Neural progenitor cell (in vitro differentiated cells): ENCODE measurements at regions not wholly inside any gene's neighbourhood (a gene's known extent, or its start where the extent isn't known, plus 50 kb on each side); places are given as distances from the start of the nearest gene placed in this dataset.

Experiments
- DNase-seq: peaks from one replicate; pipeline ENCODE4 v3.0.0-alpha.2; 2016; ENCODE audit warnings: low spot score
- H2AFZ ChIP-seq: fragments of 200-600 bp; sonication (generic); replicated peaks from 2 replicates; pipeline ENCODE4 v1.6.1; 2016; ENCODE audit warnings: antibody characterized with exemption
- H3F3A ChIP-seq: fragments of 200-600 bp; sonication (generic); 2 replicates; pipeline ENCODE4 v1.6.1; 2016; ENCODE audit warnings: antibody characterized with exemption, low read depth
- H3K27ac ChIP-seq: fragments of 200-600 bp; sonication (generic); 2 replicates; pipeline ENCODE4 v1.5.1; 2016; ENCODE audit warnings: mild to moderate bottlenecking
- H3K27me3 ChIP-seq: fragments of 200-600 bp; sonication (generic); 2 replicates; pipeline ENCODE4 v1.6.1; 2016; ENCODE audit warnings: mild to moderate bottlenecking, moderate library complexity
- H3K36me3 ChIP-seq: fragments of 200-600 bp; sonication (generic); 2 replicates; pipeline ENCODE4 v1.5.1; 2016
- H3K4me1 ChIP-seq: fragments of 200-600 bp; sonication (generic); 2 replicates; pipeline ENCODE4 v1.6.1; 2016; ENCODE audit warnings: mixed run types
- H3K4me2 ChIP-seq: fragments of 200-600 bp; sonication (generic); 2 replicates; pipeline ENCODE4 v1.6.1; 2016
- H3K4me3 ChIP-seq: fragments of 200-600 bp; sonication (generic); 2 replicates; pipeline ENCODE4 v1.5.1; 2016
- H3K79me2 ChIP-seq: fragments of 200-600 bp; sonication (generic); 2 replicates; pipeline ENCODE4 v1.6.1; 2016; ENCODE audit warnings: low read depth
- H3K9ac ChIP-seq: fragments of 200-600 bp; sonication (generic); 2 replicates; pipeline ENCODE4 v1.6.1; 2016
- H3K9me3 ChIP-seq: fragments of 200-600 bp; sonication (generic); 2 replicates; pipeline ENCODE4 v1.5.1; 2016; ENCODE audit warnings: low read depth
- H4K20me1 ChIP-seq: fragments of 200-600 bp; sonication (generic); 2 replicates; pipeline ENCODE4 v1.6.1; 2016; ENCODE audit warnings: low read depth
- H3K27ac Mint-ChIP-seq: 3 replicates; pipeline ENCODE4 v1.8.0; 2021; ENCODE audit warnings: mixed read lengths
- H3K27me3 Mint-ChIP-seq: 2 replicates; pipeline ENCODE4 v1.8.0; 2022; ENCODE audit warnings: low read depth, mild to moderate bottlenecking, inconsistent platforms, moderate library complexity, mixed read lengths; ENCODE audit not compliant: insufficient read depth
- H3K36me3 Mint-ChIP-seq: 3 replicates; pipeline ENCODE4 v1.8.0; 2021; ENCODE audit warnings: mixed read lengths
- H3K4me1 Mint-ChIP-seq: 3 replicates; pipeline ENCODE4 v1.8.0; 2021; ENCODE audit warnings: mixed read lengths
- H3K4me3 Mint-ChIP-seq: 3 replicates; pipeline ENCODE4 v1.8.0; 2021; ENCODE audit warnings: mild to moderate bottlenecking, moderate library complexity, mixed read lengths
- H3K9me3 Mint-ChIP-seq: 3 replicates; pipeline ENCODE4 v1.8.0; 2020; ENCODE audit warnings: mixed read lengths
- CTCF ChIP-seq: fragments of 200-600 bp; sonication (generic); IDR thresholded peaks from 2 replicates; pipeline ENCODE4 v1.5.1; 2017; ENCODE audit warnings: antibody characterized with exemption, mild to moderate bottlenecking
- EZH2 ChIP-seq: fragments of 200-600 bp; sonication (generic); IDR thresholded peaks from 2 replicates; pipeline ENCODE4 v1.6.1; 2017; ENCODE audit warnings: antibody characterized with exemption, mild to moderate bottlenecking, moderate library complexity
- EZH2phosphoT487 ChIP-seq: fragments of 200-600 bp; sonication (generic); IDR thresholded peaks from 2 replicates; pipeline ENCODE4 v1.6.1; 2017; ENCODE audit warnings: antibody characterized with exemption

- Histone ChIP-seq H3K4me3 (no peak overlapping the region), H3F3A (no peaks in the 10 kb centered on the region), H4K20me1 (no peaks in the 10 kb centered on the region), H3K79me2 (no peaks in the 10 kb centered on the region), H3K9me3 (peaks cover 39% of the 10 kb centered on the region), H3K27ac (no peak overlapping the region), H3K36me3 (no peaks in the 10 kb centered on the region), H3K9ac (no peak overlapping the region), H3K4me1 (no peaks in the 10 kb centered on the region), H3K27me3 (no peaks in the 10 kb centered on the region), H2AFZ (no peak overlapping the region), H3K4me2 (no peak overlapping the region)
- no peak overlapping the region for H3K4me3 Mint-ChIP-seq
- H3K27me3 Mint-ChIP-seq, result no peaks in the 10 kb centered on the region
- H3K4me1 Mint-ChIP-seq, result no peaks in the 10 kb centered on the region
- H3K27ac Mint-ChIP-seq, result no peak overlapping the region
- H3K36me3 Mint-ChIP-seq, result no peaks in the 10 kb centered on the region
- TF ChIP-seq CTCF (no peak), EZH2 (no peak), EZH2phosphoT487 (no peak)
- no peak for DNase-seq
- peaks cover 4% of the 10 kb centered on the region for H3K9me3 Mint-ChIP-seq
Observed at GRCh38 chr9:1171546-1171945, 121.4 kb downstream of the DMRT2 start.

GRCh38 chr9:1173211-1173610 lies 123.1 kb downstream of the DMRT2 start:
- DNase-seq, result no peak
- H3K27ac ChIP-seq, result no peak overlapping the region
- H3K4me3 Mint-ChIP-seq, result no peak overlapping the region
- H3K9me3 ChIP-seq, result peaks cover 35% of the 10 kb centered on the region
- peaks cover 3% of the 10 kb centered on the region for H3K9me3 Mint-ChIP-seq
- no peaks in the 10 kb centered on the region for H3K79me2 ChIP-seq
- H3F3A ChIP-seq, result no peaks in the 10 kb centered on the region
- no peaks in the 10 kb centered on the region for H3K36me3 ChIP-seq
- H3K4me1 ChIP-seq, result no peaks in the 10 kb centered on the region
- H3K36me3 Mint-ChIP-seq, result no peaks in the 10 kb centered on the region
- no peak overlapping the region for H2AFZ ChIP-seq
- H3K4me2 ChIP-seq, result no peak overlapping the region
- H3K4me1 Mint-ChIP-seq, result no peaks in the 10 kb centered on the region
- H3K4me3 ChIP-seq, result no peak overlapping the region
- TF ChIP-seq EZH2, result no peak
- no peak for TF ChIP-seq EZH2phosphoT487
- no peak for TF ChIP-seq CTCF
- no peak overlapping the region for H3K27ac Mint-ChIP-seq
- H3K27me3 ChIP-seq, result no peaks in the 10 kb centered on the region
- no peak overlapping the region for H3K9ac ChIP-seq
- no peaks in the 10 kb centered on the region for H4K20me1 ChIP-seq
- no peaks in the 10 kb centered on the region for H3K27me3 Mint-ChIP-seq

GRCh38 chr9:1173993-1174392 lies 123.8 kb downstream of the DMRT2 start:
- Mint-ChIP-seq H3K9me3 (peaks cover 5% of the 10 kb centered on the region), H3K4me1 (no peaks in the 10 kb centered on the region), H3K27ac (no peak overlapping the region), H3K36me3 (no peaks in the 10 kb centered on the region), H3K27me3 (no peaks in the 10 kb centered on the region), H3K4me3 (no peak overlapping the region)
- Histone ChIP-seq H3K36me3 (no peaks in the 10 kb centered on the region), H4K20me1 (no peaks in the 10 kb centered on the region), H3K4me1 (no peaks in the 10 kb centered on the region), H3K79me2 (no peaks in the 10 kb centered on the region), H2AFZ (no peak overlapping the region), H3K9ac (no peak overlapping the region), H3K4me3 (no peak overlapping the region), H3K4me2 (no peak overlapping the region), H3K27me3 (no peaks in the 10 kb centered on the region), H3F3A (no peaks in the 10 kb centered on the region), H3K9me3 (peaks cover 33% of the 10 kb centered on the region), H3K27ac (no peak overlapping the region)
- DNase-seq, result no peak
- no peak for TF ChIP-seq EZH2
- no peak for TF ChIP-seq CTCF
- no peak for TF ChIP-seq EZH2phosphoT487

- no peak overlapping the region for H3K9ac ChIP-seq
- H3K4me1 Mint-ChIP-seq, result no peaks in the 10 kb centered on the region
- H3K4me3 ChIP-seq, result no peak overlapping the region
- H4K20me1 ChIP-seq, result no peaks in the 10 kb centered on the region
- no peaks in the 10 kb centered on the region for H3F3A ChIP-seq
- no peak overlapping the region for H2AFZ ChIP-seq
- peaks cover 2% of the 10 kb centered on the region for H3K9me3 Mint-ChIP-seq
- H3K27me3 Mint-ChIP-seq, result peaks cover 4% of the 10 kb centered on the region
- no peaks in the 10 kb centered on the region for H3K79me2 ChIP-seq
- H3K36me3 Mint-ChIP-seq, result no peaks in the 10 kb centered on the region
- no peak for TF ChIP-seq CTCF
- TF ChIP-seq EZH2, result no peak
- H3K27ac ChIP-seq, result no peak overlapping the region
- no peak for DNase-seq
- H3K4me3 Mint-ChIP-seq, result peak overlapping the region; percentile 25
- H3K4me1 ChIP-seq, result no peaks in the 10 kb centered on the region
- no peaks in the 10 kb centered on the region for H3K27me3 ChIP-seq
- H3K9me3 ChIP-seq, result peaks cover 29% of the 10 kb centered on the region
- H3K27ac Mint-ChIP-seq, result no peak overlapping the region
- no peak overlapping the region for H3K4me2 ChIP-seq
- no peaks in the 10 kb centered on the region for H3K36me3 ChIP-seq
Observed at GRCh38 chr9:1179366-1179765, 129.2 kb downstream of the DMRT2 start.
